NK-92 (cell line): ENCODE measurements at regions not wholly inside any gene's neighbourhood (a gene's known extent, or its start where the extent isn't known, plus 50 kb on each side); places are given as distances from the start of the nearest gene placed in this dataset.
"Not testable (repeated sequence)": the region's sequence is repeated elsewhere in the genome, so short reads cannot be mapped to it uniquely, and the experiment has no call there.

Experiments used
- DNase-seq: peaks from one replicate; lab custom pipeline; 2025; ENCODE audit not compliant: unreplicated experiment; lab: John Stamatoyannopoulos, UW

- no peak for DNase-seq
Observed at GRCh38 chr7:67882843-67883242, 886.2 kb downstream of the TYW1 start.

GRCh38 chr7:67890316-67890715 is 893.7 kb downstream of the TYW1 start:
- no peak for DNase-seq

- no peak for DNase-seq
Observed at GRCh38 chr7:67894746-67895145, 898.1 kb downstream of the TYW1 start.

- DNase-seq: no peak
Observed at GRCh38 chr7:67896721-67897120, 900.1 kb downstream of the TYW1 start.

GRCh38 chr7:67900456-67900855 is 903.8 kb downstream of the TYW1 start:
- DNase-seq: no peak

- DNase-seq: no peak
Observed at GRCh38 chr7:67901808-67902480, 905.3 kb downstream of the TYW1 start.

GRCh38 chr7:67907792-67908191 is 911.2 kb downstream of the TYW1 start:
- DNase-seq: no peak

GRCh38 chr7:67912437-67912836 is 915.8 kb downstream of the TYW1 start:
- no peak for DNase-seq

- DNase-seq: no peak
Observed at GRCh38 chr7:67913604-67914003, 917.0 kb downstream of the TYW1 start.

GRCh38 chr7:67916111-67916510 is 919.5 kb downstream of the TYW1 start:
- not testable (repeated sequence) for DNase-seq

GRCh38 chr7:67916571-67917436 is 920.2 kb downstream of the TYW1 start:
- no peak for DNase-seq

- DNase-seq: no peak
Observed at GRCh38 chr7:67917437-67917755, 920.8 kb downstream of the TYW1 start.

GRCh38 chr7:67918158-67918557 is 921.5 kb downstream of the TYW1 start:
- DNase-seq: no peak

GRCh38 chr7:67923286-67923685 is 926.7 kb downstream of the TYW1 start:
- DNase-seq: no peak

GRCh38 chr7:67928141-67928540 is 931.5 kb downstream of the TYW1 start:
- no peak for DNase-seq

- DNase-seq: not testable (repeated sequence)
Observed at GRCh38 chr7:67936447-67936846, 939.8 kb downstream of the TYW1 start.

GRCh38 chr7:67940400-67940799 is 943.8 kb downstream of the TYW1 start:
- no peak for DNase-seq

- DNase-seq: no peak
Observed at GRCh38 chr7:67947191-67947590, 950.6 kb downstream of the TYW1 start.

- no peak for DNase-seq
Observed at GRCh38 chr7:67947646-67948045, 951.0 kb downstream of the TYW1 start.

GRCh38 chr7:67950321-67951083 is 953.9 kb downstream of the TYW1 start:
- DNase-seq: no peak

- DNase-seq: no peak
Observed at GRCh38 chr7:67955061-67955460, 958.4 kb downstream of the TYW1 start.

- no peak for DNase-seq
Observed at GRCh38 chr7:67962863-67963262, 966.2 kb downstream of the TYW1 start.
